ENCODE measurements at regions not wholly inside any gene's neighbourhood (a gene's known extent, or its start where the extent isn't known, plus 50 kb on each side); places are given as distances from the start of the nearest gene placed in this dataset.

DNA sequence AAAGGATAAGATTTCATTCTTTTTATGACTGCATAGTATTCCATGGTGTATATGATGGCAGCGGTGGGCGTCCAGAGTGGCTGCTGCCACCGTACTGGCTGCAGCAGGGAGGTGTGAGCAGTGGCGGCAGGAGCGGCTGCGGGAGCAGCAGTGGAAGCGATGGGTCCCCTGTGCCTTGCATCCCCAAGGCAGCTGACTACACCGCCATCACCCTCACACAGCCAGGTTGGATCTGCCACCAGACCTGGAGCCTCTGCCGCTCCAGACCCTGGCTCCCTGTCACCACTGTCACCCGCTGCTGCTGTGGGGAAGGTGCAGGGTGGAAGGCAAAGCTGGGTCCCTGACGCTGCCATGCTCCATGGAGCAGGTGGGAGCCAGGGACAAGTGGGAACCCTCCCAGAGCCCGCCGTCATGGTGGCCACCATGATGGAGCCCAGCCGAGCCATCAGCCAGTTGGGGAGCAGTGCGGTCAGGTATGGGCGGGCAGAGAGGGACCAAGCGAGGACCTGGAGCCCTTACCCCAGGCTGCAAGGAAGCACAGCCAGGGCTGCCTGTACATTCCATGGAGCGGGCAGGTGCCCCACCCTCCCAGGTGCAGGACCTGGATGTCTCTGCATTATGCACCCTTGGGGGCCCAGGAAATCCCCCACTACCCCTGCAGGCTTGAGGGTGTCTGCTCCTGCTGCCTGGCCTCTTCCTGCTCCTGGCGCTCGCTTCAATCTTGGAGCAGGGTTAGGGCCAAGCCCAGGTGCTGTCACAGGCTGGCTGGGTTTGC, 226.1 kb downstream of the OTOR start:
- no peak for TF ChIP-seq CTCF (IDR thresholded peaks at IDR 0.05; ENCODE audit: borderline replicate concordance, insufficient read depth, low read depth, low read length)

DNA sequence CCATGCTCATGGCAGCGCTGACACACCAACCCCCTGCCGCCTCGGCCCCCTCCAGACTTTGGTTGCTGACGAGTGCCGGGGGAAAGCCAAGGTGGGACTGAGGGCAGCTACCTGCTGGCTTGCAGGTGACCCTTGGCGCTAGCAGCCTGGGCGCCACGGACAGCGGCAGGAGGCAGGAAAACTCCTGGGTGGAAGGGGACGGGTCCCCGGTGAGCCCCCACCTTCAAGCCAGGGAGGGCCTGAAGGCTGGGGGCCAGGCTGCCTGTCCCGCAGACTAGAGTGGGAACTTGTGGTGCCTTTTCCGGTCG, 226.7 kb downstream of the OTOR start:
- no peak for TF ChIP-seq CTCF (IDR thresholded peaks at IDR 0.05; ENCODE audit: borderline replicate concordance, insufficient read depth, low read depth, low read length)
- no peak overlapping the region for H3K4me3 ChIP-seq (ENCODE audit: low read depth, low read length)

More for the DNA sequence above, 226.1 kb downstream of the OTOR start:
- H3K4me3 ChIP-seq (ENCODE audit: low read depth, low read length), result no peak overlapping the region

- TF ChIP-seq CTCF (IDR thresholded peaks at IDR 0.05; ENCODE audit: borderline replicate concordance, insufficient read depth, low read depth, low read length), result no peak
- no peak overlapping the region for H3K4me3 ChIP-seq (ENCODE audit: low read depth, low read length)
These were observed 227.5 kb downstream of the OTOR start for GRCh38 chr20:16975682-16976081.

- TF ChIP-seq CTCF (IDR thresholded peaks at IDR 0.05; ENCODE audit: borderline replicate concordance, insufficient read depth, low read depth, low read length), result no peak
- no peak overlapping the region for H3K4me3 ChIP-seq (ENCODE audit: low read depth, low read length)
These were observed 230.3 kb downstream of the OTOR start for GRCh38 chr20:16978497-16978896.

GRCh38 chr20:16982091-16982726, 234.1 kb downstream of the OTOR start:
- H3K4me3 ChIP-seq (ENCODE audit: low read depth, low read length), result no peak overlapping the region
- TF ChIP-seq CTCF (IDR thresholded peaks at IDR 0.05; ENCODE audit: borderline replicate concordance, insufficient read depth, low read depth, low read length), result no peak

- no peak for TF ChIP-seq CTCF (IDR thresholded peaks at IDR 0.05; ENCODE audit: borderline replicate concordance, insufficient read depth, low read depth, low read length)
- H3K4me3 ChIP-seq (ENCODE audit: low read depth, low read length), result no peak overlapping the region
These were observed 236.3 kb downstream of the OTOR start for GRCh38 chr20:16984481-16984880.
